Fibroblast of the aortic adventitia (primary cell): ENCODE measurements at regions not wholly inside any gene's neighbourhood (a gene's known extent, or its start where the extent isn't known, plus 50 kb on each side); places are given as distances from the start of the nearest gene placed in this dataset.

Experiments used
- DNase-seq: peaks from one replicate; pipeline ENCODE4 v3.0.0-alpha.2; 2010; ENCODE audit warnings: low read depth
- H3K4me3 ChIP-seq: 2 replicates; pipeline ENCODE4 v1.5.1; 2011; ENCODE audit warnings: low read depth, mild to moderate bottlenecking, control low read depth, low read length, moderate library complexity
- TF ChIP-seq, protein P1 (sequence below): IDR thresholded peaks from 2 replicates; pipeline ENCODE4 v1.5.1; 2011; ENCODE audit warnings: mild to moderate bottlenecking, low read length, control low read depth, inconsistent platforms; ENCODE audit not compliant: insufficient read depth

DNA sequence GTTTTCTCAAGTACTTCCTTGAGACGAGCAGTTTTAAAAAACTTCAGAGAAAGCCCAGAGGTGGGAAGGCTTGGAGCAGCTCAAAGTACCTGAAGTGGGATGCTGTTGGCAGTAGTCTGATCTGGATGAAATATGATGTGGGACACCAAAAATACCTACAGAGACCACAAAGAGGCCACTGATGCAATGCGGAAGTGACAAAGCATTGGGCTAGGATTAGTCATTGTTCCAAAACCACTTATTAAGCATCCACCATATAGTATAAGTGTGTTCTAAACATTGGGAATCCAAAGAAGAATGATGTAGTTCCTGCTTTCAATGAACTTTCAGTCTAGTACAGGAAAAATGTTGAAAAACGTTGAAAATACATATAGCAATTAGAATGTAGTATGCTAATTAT is 386.1 kb upstream of the CNKSR2 start:
- no peak for DNase-seq
- TF ChIP-seq, protein P1, sequence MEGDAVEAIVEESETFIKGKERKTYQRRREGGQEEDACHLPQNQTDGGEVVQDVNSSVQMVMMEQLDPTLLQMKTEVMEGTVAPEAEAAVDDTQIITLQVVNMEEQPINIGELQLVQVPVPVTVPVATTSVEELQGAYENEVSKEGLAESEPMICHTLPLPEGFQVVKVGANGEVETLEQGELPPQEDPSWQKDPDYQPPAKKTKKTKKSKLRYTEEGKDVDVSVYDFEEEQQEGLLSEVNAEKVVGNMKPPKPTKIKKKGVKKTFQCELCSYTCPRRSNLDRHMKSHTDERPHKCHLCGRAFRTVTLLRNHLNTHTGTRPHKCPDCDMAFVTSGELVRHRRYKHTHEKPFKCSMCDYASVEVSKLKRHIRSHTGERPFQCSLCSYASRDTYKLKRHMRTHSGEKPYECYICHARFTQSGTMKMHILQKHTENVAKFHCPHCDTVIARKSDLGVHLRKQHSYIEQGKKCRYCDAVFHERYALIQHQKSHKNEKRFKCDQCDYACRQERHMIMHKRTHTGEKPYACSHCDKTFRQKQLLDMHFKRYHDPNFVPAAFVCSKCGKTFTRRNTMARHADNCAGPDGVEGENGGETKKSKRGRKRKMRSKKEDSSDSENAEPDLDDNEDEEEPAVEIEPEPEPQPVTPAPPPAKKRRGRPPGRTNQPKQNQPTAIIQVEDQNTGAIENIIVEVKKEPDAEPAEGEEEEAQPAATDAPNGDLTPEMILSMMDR = no peak
- H3K4me3 ChIP-seq = no peak overlapping the region

DNA sequence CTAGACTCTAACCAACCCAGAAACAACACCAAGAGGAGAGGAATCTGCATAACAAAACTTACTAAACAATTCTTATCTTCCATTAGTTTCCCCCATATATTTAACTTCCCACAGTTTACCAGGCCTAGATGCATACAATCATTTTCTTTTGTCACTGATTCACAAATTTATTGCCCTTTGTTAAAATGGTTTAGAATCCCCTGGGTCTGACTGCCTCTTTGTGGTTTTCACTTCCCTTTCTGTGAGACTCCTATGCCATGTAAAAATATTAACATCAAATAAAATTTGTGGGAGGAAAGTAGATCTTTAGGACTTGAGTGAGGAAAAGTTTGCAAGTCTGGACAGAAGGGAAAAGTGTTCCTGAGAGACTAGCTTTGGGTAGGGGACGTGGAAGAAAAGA is 393.8 kb upstream of the CNKSR2 start:
- H3K4me3 ChIP-seq = no peak overlapping the region
- no peak for DNase-seq
- TF ChIP-seq, protein P1 = no peak

DNA sequence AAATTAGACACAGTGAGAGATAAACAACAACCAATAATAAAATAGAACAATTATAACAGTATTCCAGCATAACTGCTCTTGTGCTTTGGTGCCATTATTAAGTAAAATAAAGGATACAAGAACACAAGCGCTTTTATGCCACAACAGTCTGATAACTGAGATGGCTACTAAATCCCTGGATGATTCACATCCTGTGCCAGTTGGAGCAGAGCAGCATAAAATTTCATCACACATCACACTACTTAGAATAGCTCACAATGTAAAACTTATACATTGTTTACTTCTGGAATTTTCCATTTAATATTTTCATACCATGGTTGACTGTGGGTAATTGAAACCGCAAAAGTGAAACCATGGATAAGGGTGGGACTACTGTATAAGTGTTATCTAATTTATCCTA is 399.9 kb upstream of the CNKSR2 start:
- peak; percentile 16 for DNase-seq
- no peak overlapping the region for H3K4me3 ChIP-seq

GRCh38 chrX:20973038-20973437 is 401.2 kb upstream of the CNKSR2 start:
- DNase-seq = no peak
- TF ChIP-seq, protein P1 = no peak
- no peak overlapping the region for H3K4me3 ChIP-seq

More for the DNA sequence above, 399.9 kb upstream of the CNKSR2 start:
- TF ChIP-seq, protein P1 = no peak

DNA sequence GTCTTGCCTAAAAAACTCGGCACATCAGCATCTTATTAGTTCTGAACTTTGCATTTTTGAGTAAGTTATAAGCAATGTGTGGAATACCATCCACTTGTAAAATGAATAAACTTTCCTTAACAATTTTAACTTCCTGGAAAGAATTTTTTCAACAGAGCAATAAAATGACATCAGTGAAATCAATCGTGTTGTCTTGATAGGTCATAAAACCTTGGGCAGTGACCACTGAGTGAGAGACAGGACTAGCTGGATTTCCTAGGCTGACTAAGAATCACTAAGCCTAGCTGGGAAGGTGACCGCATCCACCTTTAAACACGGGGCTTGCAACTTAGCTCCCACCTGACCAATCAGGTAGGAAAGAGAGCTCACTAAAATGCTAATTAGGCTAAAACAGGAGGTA is 403.0 kb upstream of the CNKSR2 start:
- H3K4me3 ChIP-seq = no peak overlapping the region
- no peak for DNase-seq
- TF ChIP-seq, protein P1 = no peak

- H3K4me3 ChIP-seq = no peak overlapping the region
- DNase-seq = peak; percentile 2
- TF ChIP-seq, protein P1 = no peak
Observed at GRCh38 chrX:20969565-20969964, 404.7 kb upstream of the CNKSR2 start.

DNA sequence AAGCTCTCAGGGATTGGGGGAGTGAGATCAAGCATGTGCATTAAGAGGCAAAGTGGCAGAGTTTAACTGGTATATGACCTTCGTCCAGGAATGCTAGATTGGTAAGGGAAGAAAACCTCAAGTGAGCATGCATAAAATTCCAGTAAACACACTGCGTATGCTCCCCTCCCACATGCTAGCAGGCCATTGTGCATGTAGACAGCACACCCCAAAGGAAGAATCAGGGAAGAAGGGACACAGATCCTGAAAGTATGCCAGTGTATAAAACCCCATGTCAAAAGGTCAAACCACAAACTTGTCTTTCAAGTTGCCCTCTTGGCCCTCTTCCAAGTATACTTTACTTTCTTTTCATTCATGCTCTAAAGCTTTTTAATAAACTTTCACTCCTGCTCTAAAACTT is 405.2 kb upstream of the CNKSR2 start:
- DNase-seq = no peak
- TF ChIP-seq, protein P1 = no peak
- no peak overlapping the region for H3K4me3 ChIP-seq
